ENCODE measurements at regions not wholly inside any gene's neighbourhood (a gene's known extent, or its start where the extent isn't known, plus 50 kb on each side); places are given as distances from the start of the nearest gene placed in this dataset.

- Histone ChIP-seq H3K9ac (ENCODE audit: insufficient read depth in 1 of 2, low read depth in 2 of 2, low read length in 2 of 2) (no peak overlapping the region), H3K4me1 (replicated peaks in 1 of 2; ENCODE audit: control insufficient read depth in 2 of 2, insufficient read depth in 2 of 2, low read length in 2 of 2) (no peaks in the 10 kb centered on the region), H3K36me3 (ENCODE audit: control insufficient read depth, insufficient read depth, low read length) (no peaks in the 10 kb centered on the region), H3K4me3 (no peak overlapping the region), H3K4me2 (ENCODE audit: insufficient read depth, low read length) (no peak overlapping the region), H3K79me2 (ENCODE audit: control insufficient read depth, insufficient read depth, low read length) (no peaks in the 10 kb centered on the region), H2AFZ (ENCODE audit: low read depth, low read length) (no peak overlapping the region), H3K9me3 (replicated peaks; ENCODE audit: control insufficient read depth, insufficient read depth, low read depth, low read length) (no peaks in the 10 kb centered on the region), H4K20me1 (replicated peaks; ENCODE audit: control insufficient read depth, insufficient read depth, low read length) (no peaks in the 10 kb centered on the region), H3K9me1 (ENCODE audit: control insufficient read depth, insufficient read depth, low read length) (no peaks in the 10 kb centered on the region), H3K27me3 (ENCODE audit: control insufficient read depth in 2 of 2, insufficient read depth in 2 of 2, low read length in 2 of 2) (no peaks in the 10 kb centered on the region), H3K27ac (ENCODE audit: extremely low read depth, low read depth, low read length) (no peak overlapping the region)
- TF ChIP-seq ZBTB33 (CRISPR knock-in tag; IDR thresholded peaks at IDR 0.05) (no peak), FOXM1 (IDR thresholded peaks at IDR 0.05; ENCODE audit: low read depth) (no peak), FOXM1 (CRISPR knock-in tag; IDR thresholded peaks at IDR 0.05; ENCODE audit: low read depth) (no peak), HNRNPL (IDR thresholded peaks at IDR 0.05; ENCODE audit: low read depth, low read length) (no peak), ILK (tag; IDR thresholded peaks at IDR 0.05; ENCODE audit: borderline replicate concordance, low read depth) (no peak), HCFC1 (IDR thresholded peaks at IDR 0.05; ENCODE audit: low read depth, low read length) (no peak), ZNF174 (CRISPR knock-in tag; IDR thresholded peaks at IDR 0.05) (no peak), CEBPZ (IDR thresholded peaks at IDR 0.05; ENCODE audit: borderline replicate concordance, low read depth, low read length) (no peak), E2F4 (CRISPR knock-in tag; IDR thresholded peaks at IDR 0.05; ENCODE audit: low read depth) (no peak), MLX (CRISPR knock-in tag; conservative IDR thresholded peaks at IDR 0.05) (no peak), HIVEP1 (CRISPR knock-in tag; IDR thresholded peaks at IDR 0.05) (no peak)
- no TSS peak for BruUV-seq (replicated peaks)
- WGBS (ENCODE audit: insufficient coverage, low coverage, missing lambda C conversion rate): 0% methylated on average over 4 of the region's 4 CpGs
- FAIRE-seq (no peak), ATAC-seq (no peak), DNase-seq (ENCODE audit: extremely low read depth in 1 of 4, low spot score in 3 of 4) (no peak)
- intact Hi-C loops (cut with micrococcal nuclease) (no loop called here), in situ Hi-C loops (cut with MboI) (no loop called here)
- POLR2A ChIA-PET: interaction anchor here (0.8 kb wide), 1 partner anchor 8 kb away, joined by 3 read pairs; no protein-coding TSS in a partner anchor
- CTCF ChIA-PET (ENCODE audit: low intra/inter-chr PET ratio): no interaction called here
Observed at GRCh38 chr14:56860441-56860840, 50.2 kb upstream of the OTX2 start.

Data from K562 (cell line).